ENCODE measurements at regions not wholly inside any gene's neighbourhood (a gene's known extent, or its start where the extent isn't known, plus 50 kb on each side); places are given as distances from the start of the nearest gene placed in this dataset.
"Not testable (repeated sequence)": the region's sequence is repeated elsewhere in the genome, so short reads cannot be mapped to it uniquely, and the experiment has no call there.

DNA sequence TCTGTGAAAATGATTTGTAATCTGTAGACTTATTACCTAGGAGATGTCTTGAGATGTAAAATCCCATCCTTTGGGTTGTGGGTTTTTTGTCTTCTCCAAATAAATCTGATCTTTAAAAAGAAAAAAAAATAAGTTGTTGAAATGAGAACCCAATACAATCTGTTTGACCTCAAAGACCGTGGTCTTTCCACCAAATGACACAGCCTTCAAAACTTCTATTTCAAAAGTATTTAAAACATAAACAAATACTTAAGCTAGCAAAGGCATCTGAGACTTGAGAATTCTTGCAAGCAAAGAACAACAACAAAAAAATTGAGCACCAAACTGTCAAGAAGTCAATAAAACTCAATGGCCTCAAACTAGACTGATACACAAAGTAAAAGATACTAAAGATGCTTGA, 67.9 kb upstream of the HECW1 start:
- no peak for DNase-seq (ENCODE audit: low spot score)

DNA sequence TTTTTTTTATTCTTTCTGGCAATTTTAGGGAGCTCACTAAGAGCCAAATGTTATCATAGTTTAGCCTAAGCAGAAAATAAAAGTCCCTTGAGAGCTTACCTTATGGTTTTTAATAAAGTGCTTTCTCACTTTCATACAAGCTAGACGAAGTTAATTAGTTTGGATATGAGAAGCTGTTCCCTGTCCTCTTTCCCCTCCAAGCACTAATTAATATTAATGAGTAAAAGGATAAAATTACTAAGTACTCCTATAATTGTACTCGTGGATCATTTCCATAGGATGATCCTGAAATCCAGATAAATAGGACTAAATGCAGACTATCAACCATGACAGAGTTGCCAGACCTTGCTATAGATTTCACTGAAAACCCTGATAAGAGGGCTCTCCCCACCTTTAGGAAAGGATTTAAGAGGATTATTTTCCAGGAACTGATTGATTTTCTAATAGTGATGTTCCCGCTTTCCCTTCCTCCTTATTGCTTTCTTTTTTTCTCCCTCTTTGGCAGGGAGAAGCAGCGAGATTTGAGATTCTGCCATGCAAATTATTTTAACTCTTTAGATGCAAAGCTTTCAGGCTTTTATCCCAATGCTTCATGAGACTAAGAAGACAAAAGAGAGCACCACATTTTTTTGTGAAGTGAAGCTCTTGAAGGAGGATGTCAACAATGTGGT, 58.3 kb upstream of the HECW1 start:
- DNase-seq (ENCODE audit: low spot score) = no peak

DNA sequence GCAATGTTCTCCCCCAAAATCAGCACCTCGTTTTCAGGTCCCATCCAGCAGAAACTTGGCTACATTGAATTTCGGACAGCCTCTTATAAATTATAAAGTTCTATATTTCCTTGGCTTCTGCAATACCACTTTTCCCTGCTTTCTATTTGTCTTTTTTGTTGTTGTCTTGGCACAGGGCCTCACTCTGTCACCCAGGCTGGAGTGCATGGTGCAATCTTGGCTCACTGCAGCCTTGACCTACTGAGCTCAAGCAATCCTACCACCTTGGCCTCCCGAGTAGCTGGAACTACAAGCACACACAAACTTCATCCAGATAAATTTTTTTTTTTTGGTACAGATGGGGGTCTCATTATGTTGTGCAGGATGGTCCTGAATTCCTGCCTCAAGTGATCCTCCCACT, 55.3 kb upstream of the HECW1 start:
- DNase-seq (ENCODE audit: low spot score) = no peak

DNA sequence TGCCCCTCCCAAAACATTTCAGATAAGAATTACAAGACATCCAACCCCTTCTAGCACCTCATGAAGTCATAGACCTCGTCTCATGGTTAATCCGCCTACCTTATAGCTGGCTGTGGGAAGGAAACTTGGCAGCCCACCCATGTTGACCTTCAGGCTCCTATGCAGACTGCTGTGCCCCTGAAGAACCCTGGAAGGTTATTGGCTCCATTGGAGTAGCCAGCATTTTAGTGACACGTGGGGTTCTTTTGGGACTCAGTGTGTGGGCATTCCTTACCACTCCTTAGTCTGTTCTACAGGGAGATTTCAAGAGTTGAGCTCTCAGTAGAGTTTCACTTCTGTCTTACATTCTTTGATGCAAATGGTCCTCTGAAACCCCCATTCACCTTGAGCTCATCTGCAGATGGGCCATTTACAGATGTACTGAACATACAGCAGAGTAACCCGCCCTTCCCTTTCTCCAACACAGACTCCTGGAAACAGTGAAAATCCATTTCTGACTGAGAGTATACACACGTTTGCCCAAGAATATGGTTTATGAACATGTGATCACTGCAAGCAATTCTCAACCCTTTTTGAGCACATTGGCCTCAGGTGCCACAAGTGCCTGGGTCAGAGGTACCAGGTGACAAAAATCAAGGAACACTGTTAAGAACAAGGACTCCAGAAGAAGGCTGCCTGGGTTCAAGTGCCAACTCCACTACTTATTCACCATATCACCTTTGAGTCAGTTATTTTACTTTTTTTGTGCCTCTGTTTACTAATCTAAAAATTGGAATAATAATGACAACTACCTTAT, 54.0 kb upstream of the HECW1 start:
- no peak for DNase-seq (ENCODE audit: low spot score)

DNA sequence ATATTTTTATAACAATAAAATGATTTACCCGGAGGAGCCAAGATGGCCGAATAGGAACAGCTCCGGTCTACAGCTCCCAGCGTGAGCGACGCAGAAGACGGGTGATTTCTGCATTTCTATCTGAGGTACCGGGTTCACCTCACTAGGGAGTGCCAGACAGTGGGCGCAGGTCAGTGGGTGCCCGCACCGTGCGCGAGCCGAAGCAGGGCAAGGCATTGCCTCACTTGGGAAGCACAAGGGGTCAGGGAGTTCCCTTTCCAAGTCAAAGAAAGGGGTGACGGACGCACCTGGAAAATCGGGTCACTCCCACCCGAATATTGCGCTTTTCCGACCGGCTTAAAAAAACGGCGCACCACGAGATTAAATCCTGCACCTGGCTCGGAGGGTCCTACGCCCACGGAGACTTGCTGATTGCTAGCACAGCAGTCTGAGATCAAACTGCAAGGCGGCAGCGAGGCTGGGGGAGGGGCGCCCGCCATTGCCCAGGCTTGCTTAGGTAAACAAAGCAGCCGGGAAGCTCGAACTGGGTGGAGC, 53.3 kb upstream of the HECW1 start:
- not testable (repeated sequence) for DNase-seq (ENCODE audit: low spot score)

Measured in umbilical cord (tissue), 1 donor.